ENCODE measurements at regions not wholly inside any gene's neighbourhood (a gene's known extent, or its start where the extent isn't known, plus 50 kb on each side); places are given as distances from the start of the nearest gene placed in this dataset.
A peak's percentile ranks its signal among the peaks of the same experiment; 100 is the strongest.

DNA sequence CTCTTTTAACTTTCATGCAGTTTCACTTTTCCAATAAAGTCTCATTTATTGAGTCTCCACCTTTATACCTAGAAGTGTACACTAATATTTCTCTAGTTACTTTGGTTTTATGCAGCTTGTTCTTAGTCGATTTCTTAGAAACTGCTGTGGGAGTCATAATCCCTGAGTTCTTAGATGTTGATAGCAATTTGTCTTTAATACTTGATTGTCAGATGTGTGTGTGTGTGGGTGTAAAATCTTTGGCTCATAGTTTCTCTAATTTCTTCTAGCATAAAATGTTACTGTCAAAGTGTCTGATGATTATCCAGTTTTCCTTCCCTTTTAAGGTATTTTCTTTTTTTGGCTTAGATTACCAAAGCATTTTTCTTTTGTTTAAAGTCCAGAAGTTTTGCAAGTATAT lies 473.8 kb upstream of the PTCHD4 start:
- no peaks in the 10 kb centered on the region for H3K27me3 Mint-ChIP-seq (ENCODE audit: low read depth)
- no peaks in the 10 kb centered on the region for H3K36me3 Mint-ChIP-seq (ENCODE audit: low read depth)
- peaks cover 17% of the 10 kb centered on the region for H3K4me1 Mint-ChIP-seq
- TF ChIP-seq, protein P1, sequence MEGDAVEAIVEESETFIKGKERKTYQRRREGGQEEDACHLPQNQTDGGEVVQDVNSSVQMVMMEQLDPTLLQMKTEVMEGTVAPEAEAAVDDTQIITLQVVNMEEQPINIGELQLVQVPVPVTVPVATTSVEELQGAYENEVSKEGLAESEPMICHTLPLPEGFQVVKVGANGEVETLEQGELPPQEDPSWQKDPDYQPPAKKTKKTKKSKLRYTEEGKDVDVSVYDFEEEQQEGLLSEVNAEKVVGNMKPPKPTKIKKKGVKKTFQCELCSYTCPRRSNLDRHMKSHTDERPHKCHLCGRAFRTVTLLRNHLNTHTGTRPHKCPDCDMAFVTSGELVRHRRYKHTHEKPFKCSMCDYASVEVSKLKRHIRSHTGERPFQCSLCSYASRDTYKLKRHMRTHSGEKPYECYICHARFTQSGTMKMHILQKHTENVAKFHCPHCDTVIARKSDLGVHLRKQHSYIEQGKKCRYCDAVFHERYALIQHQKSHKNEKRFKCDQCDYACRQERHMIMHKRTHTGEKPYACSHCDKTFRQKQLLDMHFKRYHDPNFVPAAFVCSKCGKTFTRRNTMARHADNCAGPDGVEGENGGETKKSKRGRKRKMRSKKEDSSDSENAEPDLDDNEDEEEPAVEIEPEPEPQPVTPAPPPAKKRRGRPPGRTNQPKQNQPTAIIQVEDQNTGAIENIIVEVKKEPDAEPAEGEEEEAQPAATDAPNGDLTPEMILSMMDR (IDR thresholded peaks at IDR 0.05; ENCODE audit: unreplicated experiment in 3 of 3) = no peak
- no peak overlapping the region for H3K4me3 Mint-ChIP-seq
- H3K27ac Mint-ChIP-seq = peak overlapping the region; percentile 39 to 75 (median 63)
- H3K9me3 Mint-ChIP-seq = no peaks in the 10 kb centered on the region

DNA sequence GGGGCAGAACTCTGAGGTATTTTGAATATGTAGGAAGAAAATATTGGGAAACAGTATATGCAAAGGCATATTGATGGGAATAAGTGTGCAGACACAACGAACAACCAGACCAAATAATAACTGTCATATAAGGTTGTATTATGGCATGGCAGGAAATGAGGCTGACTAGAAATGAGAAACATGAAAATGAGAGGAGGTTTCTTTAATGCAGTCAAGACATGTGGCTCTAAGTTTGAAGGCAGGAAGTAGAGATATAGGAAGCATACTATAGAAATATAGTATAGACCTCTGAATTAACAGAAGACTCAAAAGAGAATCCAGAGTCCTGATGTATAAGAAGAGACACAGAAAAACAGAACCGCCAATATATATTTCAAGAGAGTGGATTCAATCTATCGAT lies 459.7 kb upstream of the PTCHD4 start:
- H3K9me3 Mint-ChIP-seq = no peaks in the 10 kb centered on the region
- no peak overlapping the region for H3K27ac Mint-ChIP-seq
- H3K27me3 Mint-ChIP-seq (ENCODE audit: low read depth) = no peaks in the 10 kb centered on the region
- H3K4me3 Mint-ChIP-seq = no peak overlapping the region
- no peaks in the 10 kb centered on the region for H3K36me3 Mint-ChIP-seq (ENCODE audit: low read depth)
- TF ChIP-seq, protein P1 (IDR thresholded peaks at IDR 0.05; ENCODE audit: unreplicated experiment in 3 of 3) = no peak
- peaks cover 7% of the 10 kb centered on the region for H3K4me1 Mint-ChIP-seq

DNA sequence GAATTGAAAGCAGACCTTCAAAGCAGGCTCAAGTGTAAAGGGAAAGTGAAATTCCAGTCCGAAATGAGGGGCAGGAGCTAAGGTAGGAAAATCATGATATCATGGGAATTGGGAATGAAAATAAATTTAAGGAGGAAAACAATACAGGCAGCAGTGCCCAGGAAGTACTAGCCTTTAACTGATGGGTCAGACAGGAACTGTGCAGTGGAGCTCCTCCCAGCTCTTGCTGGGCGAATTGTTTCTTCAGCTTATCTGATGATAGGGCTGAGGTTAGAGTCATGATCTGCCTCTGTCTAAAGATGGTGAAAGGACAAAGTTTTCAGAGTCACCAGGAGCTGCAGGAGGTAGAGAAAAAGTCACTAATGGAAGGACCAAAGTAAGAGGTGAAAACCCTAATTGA lies 457.9 kb upstream of the PTCHD4 start:
- Mint-ChIP-seq H3K27me3 (ENCODE audit: low read depth) (no peaks in the 10 kb centered on the region), H3K4me3 (no peak overlapping the region), H3K27ac (no peak overlapping the region), H3K36me3 (ENCODE audit: low read depth) (no peaks in the 10 kb centered on the region), H3K4me1 (peaks cover 7% of the 10 kb centered on the region), H3K9me3 (no peaks in the 10 kb centered on the region)
- TF ChIP-seq, protein P1 (IDR thresholded peaks at IDR 0.05; ENCODE audit: unreplicated experiment in 3 of 3) = no peak

DNA sequence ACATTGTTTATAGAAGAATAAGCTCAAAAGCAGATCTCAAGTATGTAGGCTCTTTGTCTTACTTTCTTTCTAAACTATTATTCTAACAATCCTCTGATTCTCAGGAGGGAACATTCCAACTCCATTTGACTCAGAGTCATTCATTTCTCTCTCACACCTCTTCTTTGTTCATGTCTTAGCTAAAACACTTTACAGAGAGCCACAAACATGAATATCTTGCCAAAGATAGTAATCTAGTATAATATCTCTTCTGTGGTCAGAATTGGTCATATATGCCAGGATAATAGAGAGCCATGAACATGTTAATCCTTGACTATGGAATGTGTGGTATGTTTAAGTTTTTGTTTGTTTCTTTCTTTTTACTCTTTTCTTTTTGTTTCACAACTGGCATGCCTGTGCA lies 456.0 kb upstream of the PTCHD4 start:
- Mint-ChIP-seq H3K9me3 (no peaks in the 10 kb centered on the region), H3K4me3 (no peak overlapping the region), H3K4me1 (peaks cover 7% of the 10 kb centered on the region), H3K36me3 (ENCODE audit: low read depth) (no peaks in the 10 kb centered on the region), H3K27ac (no peak overlapping the region), H3K27me3 (ENCODE audit: low read depth) (no peaks in the 10 kb centered on the region)
- TF ChIP-seq, protein P1 (IDR thresholded peaks at IDR 0.05; ENCODE audit: unreplicated experiment in 3 of 3) = no peak

DNA sequence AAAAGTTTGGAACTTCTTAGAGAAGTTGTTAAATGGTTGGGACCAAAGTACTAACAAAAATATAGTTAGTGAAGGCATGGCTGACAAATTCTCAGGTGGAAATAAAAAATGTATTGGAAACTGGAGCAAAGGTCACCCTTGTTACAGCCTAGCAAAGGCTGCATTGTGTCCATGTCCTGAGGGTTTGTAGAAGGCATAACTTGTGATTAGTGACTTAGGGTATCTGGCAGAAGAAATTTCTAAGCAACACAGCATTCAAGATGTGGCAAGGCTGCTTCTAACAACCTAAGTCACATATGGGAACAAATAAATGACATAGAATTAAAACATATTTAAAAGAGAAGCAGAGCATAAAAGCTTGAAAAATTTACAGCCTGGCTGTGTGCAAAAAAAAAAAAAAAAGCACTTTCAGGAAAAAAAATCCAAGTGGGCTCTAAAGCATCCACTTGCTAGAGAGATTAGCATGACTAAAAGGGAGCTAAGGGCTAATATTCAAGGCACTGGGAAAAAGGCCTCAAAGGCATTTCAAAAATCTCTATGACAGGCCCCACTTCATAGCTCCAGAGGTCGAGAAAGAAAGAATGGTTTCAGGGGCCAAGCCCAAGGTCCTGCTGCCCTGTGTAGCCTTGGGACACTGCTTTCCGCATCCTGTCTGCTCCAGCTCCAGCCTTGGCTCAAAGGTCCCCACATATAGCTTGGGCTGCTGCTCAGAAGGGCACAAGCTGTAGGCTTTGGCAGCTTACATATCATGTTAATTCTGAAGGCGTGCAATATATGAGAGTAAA lies 453.2 kb upstream of the PTCHD4 start:
- Mint-ChIP-seq H3K4me3 (no peak overlapping the region), H3K36me3 (ENCODE audit: low read depth) (no peaks in the 10 kb centered on the region), H3K27ac (peak overlapping the region; percentile 40 to 62 (median 43)), H3K4me1 (peaks cover 7% of the 10 kb centered on the region), H3K9me3 (no peaks in the 10 kb centered on the region), H3K27me3 (ENCODE audit: low read depth) (no peaks in the 10 kb centered on the region)
- TF ChIP-seq, protein P1 (IDR thresholded peaks at IDR 0.05; ENCODE audit: unreplicated experiment in 3 of 3) = no peak

DNA sequence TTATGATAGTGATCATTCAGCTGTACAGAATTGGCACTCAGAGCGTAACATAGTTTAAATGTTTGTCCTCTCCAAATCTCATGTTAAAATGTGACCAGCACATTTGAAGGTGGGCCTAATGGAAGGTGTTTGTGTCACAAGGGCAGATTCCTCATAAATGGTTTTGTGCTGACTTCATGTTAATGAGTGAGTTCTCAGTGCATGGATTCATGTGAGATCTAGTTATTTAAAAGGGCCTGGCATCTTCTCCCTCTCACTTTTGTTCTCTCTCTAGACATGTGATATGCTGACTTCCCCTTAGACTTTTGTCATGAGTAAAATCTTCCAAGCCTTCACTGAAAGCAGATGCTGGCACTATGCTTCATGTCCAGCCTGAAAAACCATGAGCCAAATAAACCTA lies 452.4 kb upstream of the PTCHD4 start:
- Mint-ChIP-seq H3K27me3 (ENCODE audit: low read depth) (no peaks in the 10 kb centered on the region), H3K27ac (peak overlapping the region; percentile 18 to 56 (median 40)), H3K4me3 (no peak overlapping the region), H3K4me1 (peaks cover under 1% of the 10 kb centered on the region), H3K9me3 (no peaks in the 10 kb centered on the region), H3K36me3 (ENCODE audit: low read depth) (no peaks in the 10 kb centered on the region)
- TF ChIP-seq, protein P1 (IDR thresholded peaks at IDR 0.05; ENCODE audit: unreplicated experiment in 3 of 3) = no peak

Data from nephron (organoid).